ENCODE measurements at regions not wholly inside any gene's neighbourhood (a gene's known extent, or its start where the extent isn't known, plus 50 kb on each side); places are given as distances from the start of the nearest gene placed in this dataset.
A peak's percentile ranks its signal among the peaks of the same experiment; 100 is the strongest.

- no peak for TF ChIP-seq CTCF (IDR thresholded peaks at IDR 0.05; ENCODE audit: poor library complexity, severe bottlenecking)
- H3K27me3 ChIP-seq (ENCODE audit: insufficient read depth, poor library complexity, severe bottlenecking): peaks cover 4% of the 10 kb centered on the region
- no peak overlapping the region for H3K4me3 ChIP-seq (ENCODE audit: severe bottlenecking)
- H3K9me3 ChIP-seq (ENCODE audit: severe bottlenecking): no peaks in the 10 kb centered on the region
- no peaks in the 10 kb centered on the region for H3K36me3 ChIP-seq (ENCODE audit: low read depth)
- DNase-seq (ENCODE audit: low spot score) (no peak), ATAC-seq (ENCODE audit: low read depth) (no peak)
- no peak overlapping the region for H3K27ac ChIP-seq (ENCODE audit: poor library complexity, severe bottlenecking)
- H3K4me1 ChIP-seq (ENCODE audit: insufficient read depth, poor library complexity, severe bottlenecking): no peaks in the 10 kb centered on the region
Measured at GRCh38 chr13:27372896-27373295, 51.5 kb upstream of the GTF3A start.

GRCh38 chr13:27374126-27374613 lies 50.2 kb upstream of the GTF3A start:
- Histone ChIP-seq H3K27me3 (ENCODE audit: insufficient read depth, poor library complexity, severe bottlenecking) (peaks cover 4% of the 10 kb centered on the region), H3K36me3 (ENCODE audit: low read depth) (no peaks in the 10 kb centered on the region), H3K4me1 (ENCODE audit: insufficient read depth, poor library complexity, severe bottlenecking) (no peaks in the 10 kb centered on the region), H3K27ac (ENCODE audit: poor library complexity, severe bottlenecking) (no peak overlapping the region), H3K9me3 (ENCODE audit: severe bottlenecking) (no peaks in the 10 kb centered on the region), H3K4me3 (ENCODE audit: severe bottlenecking) (no peak overlapping the region)
- TF ChIP-seq CTCF (IDR thresholded peaks at IDR 0.05; ENCODE audit: poor library complexity, severe bottlenecking): no peak
- no peak for DNase-seq (ENCODE audit: low spot score)
- ATAC-seq (ENCODE audit: low read depth): peak; percentile 27; the same call in 1 of the 3 replicates

All from RWPE2 (cell line).